DND-41 (cell line): ENCODE measurements at regions not wholly inside any gene's neighbourhood (a gene's known extent, or its start where the extent isn't known, plus 50 kb on each side); places are given as distances from the start of the nearest gene placed in this dataset.

Experiments used
- ATAC-seq: fragments of 200-7000 bp; cut with Tn5 transposase; 3 replicates; pipeline ENCODE4 v1.9.1; 2021; ENCODE audit warnings: low read depth; ENCODE audit not compliant: insufficient read depth
- DNase-seq: peaks from one replicate; pipeline ENCODE4 v3.0.0-alpha.2; 2020
- H2AFZ ChIP-seq: 2 replicates; pipeline ENCODE4 v1.6.0; 2012; ENCODE audit warnings: low read depth, low read length
- H3K27ac ChIP-seq: 2 replicates; pipeline ENCODE4 v1.5.1; 2012; ENCODE audit warnings: low read length, inconsistent platforms
- H3K27me3 ChIP-seq: fragments of 200-600 bp; sonication (generic); 2 replicates; pipeline ENCODE4 v1.6.0; 2012; ENCODE audit warnings: low read length, mild to moderate bottlenecking, inconsistent platforms; ENCODE audit not compliant: insufficient read depth, poor library complexity
- H3K36me3 ChIP-seq: 2 replicates; pipeline ENCODE4 v1.5.1; 2012; ENCODE audit warnings: low read length, inconsistent platforms; ENCODE audit not compliant: insufficient read depth
- H3K4me1 ChIP-seq: 2 replicates; pipeline ENCODE4 v1.5.1; 2012; ENCODE audit warnings: mild to moderate bottlenecking, low read length; ENCODE audit not compliant: insufficient read depth
- H3K4me2 ChIP-seq: 2 replicates; pipeline ENCODE4 v1.6.0; 2012; ENCODE audit warnings: mild to moderate bottlenecking, moderate library complexity, low read length, inconsistent platforms; ENCODE audit not compliant: insufficient read depth
- H3K4me3 ChIP-seq, 2 experiments: fragments of 200-600 bp in 1 of 2; shearing (Covaris generic) in 1 of 2; 2 replicates each; pipeline ENCODE4 v1.5.1; 2012 to 2016; ENCODE audit warnings: inconsistent platforms in 2 of 2, low read length in 2 of 2, mild to moderate bottlenecking in 2 of 2, low read depth in 1 of 2, moderate library complexity in 1 of 2
- H3K79me2 ChIP-seq: 2 replicates; pipeline ENCODE4 v1.6.0; 2012; ENCODE audit warnings: low read length, inconsistent platforms; ENCODE audit not compliant: insufficient read depth
- H3K9ac ChIP-seq: 2 replicates; pipeline ENCODE4 v1.6.0; 2012; ENCODE audit warnings: low read depth, mild to moderate bottlenecking, inconsistent platforms, low read length, moderate library complexity
- H3K9me3 ChIP-seq: 2 replicates; pipeline ENCODE4 v1.5.1; 2012; ENCODE audit warnings: low read length, moderate library complexity, mild to moderate bottlenecking, inconsistent platforms; ENCODE audit not compliant: insufficient read depth, severe bottlenecking
- H4K20me1 ChIP-seq: 2 replicates; pipeline ENCODE4 v1.6.0; 2012; ENCODE audit warnings: low read length; ENCODE audit not compliant: insufficient read depth
- CTCF ChIP-seq: IDR thresholded peaks from 2 replicates; pipeline ENCODE4 v1.5.1; 2012; ENCODE audit warnings: borderline replicate concordance, low read length, moderate library complexity, mild to moderate bottlenecking; ENCODE audit not compliant: poor library complexity, severe bottlenecking; ENCODE audit errors: extremely low read depth
- EZH2 ChIP-seq: IDR thresholded peaks from 3 replicates; pipeline ENCODE4 v1.6.1; 2012; ENCODE audit warnings: borderline replicate concordance, low read depth, mild to moderate bottlenecking, moderate library complexity, low read length, inconsistent platforms; ENCODE audit not compliant: severe bottlenecking

- Histone ChIP-seq H3K4me1 (no peaks in the 10 kb centered on the region), H3K9ac (no peak overlapping the region), H3K79me2 (no peaks in the 10 kb centered on the region), H3K4me2 (no peak overlapping the region), H3K27ac (no peak overlapping the region), H3K27me3 (no peaks in the 10 kb centered on the region), H3K9me3 (no peaks in the 10 kb centered on the region), H2AFZ (no peak overlapping the region), H3K4me3 (no peak overlapping the region), H3K36me3 (no peaks in the 10 kb centered on the region), H4K20me1 (no peaks in the 10 kb centered on the region)
- ATAC-seq (no peak), DNase-seq (no peak)
- TF ChIP-seq EZH2: no peak
- no peak for TF ChIP-seq CTCF
Measured at GRCh38 chr12:68402422-68402821, 70.3 kb upstream of the MDM1 start.

- H3K4me2 ChIP-seq: no peak overlapping the region
- H4K20me1 ChIP-seq: no peaks in the 10 kb centered on the region
- H3K4me1 ChIP-seq: no peaks in the 10 kb centered on the region
- H3K36me3 ChIP-seq: no peaks in the 10 kb centered on the region
- ATAC-seq (no peak), DNase-seq (no peak)
- H3K27ac ChIP-seq: no peak overlapping the region
- no peaks in the 10 kb centered on the region for H3K9me3 ChIP-seq
- no peaks in the 10 kb centered on the region for H3K79me2 ChIP-seq
- no peak overlapping the region for H3K4me3 ChIP-seq
- H3K9ac ChIP-seq: no peak overlapping the region
- no peak overlapping the region for H2AFZ ChIP-seq
- no peaks in the 10 kb centered on the region for H3K27me3 ChIP-seq
- TF ChIP-seq EZH2 (no peak), CTCF (no peak)
Measured at GRCh38 chr12:68403296-68403695, 71.1 kb upstream of the MDM1 start.

GRCh38 chr12:68403711-68404110 lies 71.5 kb upstream of the MDM1 start:
- no peaks in the 10 kb centered on the region for H3K27me3 ChIP-seq
- no peak for DNase-seq
- H3K4me2 ChIP-seq: no peak overlapping the region
- H3K9ac ChIP-seq: no peak overlapping the region
- H3K9me3 ChIP-seq: no peaks in the 10 kb centered on the region
- H3K79me2 ChIP-seq: no peaks in the 10 kb centered on the region
- no peak for TF ChIP-seq CTCF
- TF ChIP-seq EZH2: no peak
- no peak overlapping the region for H3K4me3 ChIP-seq
- no peaks in the 10 kb centered on the region for H4K20me1 ChIP-seq
- no peak overlapping the region for H3K27ac ChIP-seq
- H2AFZ ChIP-seq: no peak overlapping the region
- H3K4me1 ChIP-seq: no peaks in the 10 kb centered on the region
- no peaks in the 10 kb centered on the region for H3K36me3 ChIP-seq
- no peak for ATAC-seq

GRCh38 chr12:68405343-68405781 lies 73.2 kb upstream of the MDM1 start:
- Histone ChIP-seq H3K9me3 (no peaks in the 10 kb centered on the region), H3K4me2 (no peak overlapping the region), H3K4me3 (no peak overlapping the region), H3K9ac (no peak overlapping the region), H3K4me1 (no peaks in the 10 kb centered on the region), H2AFZ (no peak overlapping the region), H4K20me1 (no peaks in the 10 kb centered on the region), H3K27me3 (no peaks in the 10 kb centered on the region), H3K79me2 (no peaks in the 10 kb centered on the region), H3K36me3 (no peaks in the 10 kb centered on the region), H3K27ac (no peak overlapping the region)
- no peak for DNase-seq
- TF ChIP-seq EZH2: no peak
- no peak for TF ChIP-seq CTCF
- ATAC-seq: no peak
